Adipose tissue (tissue), 3 donors: ENCODE measurements at regions not wholly inside any gene's neighbourhood (a gene's known extent, or its start where the extent isn't known, plus 50 kb on each side); places are given as distances from the start of the nearest gene placed in this dataset.
"Not testable (repeated sequence)": the region's sequence is repeated elsewhere in the genome, so short reads cannot be mapped to it uniquely, and the experiment has no call there.

Experiments
- H3K27ac ChIP-seq: one replicate; pipeline ENCODE4 v1.5.1; 2013; ENCODE audit warnings: low read depth, low read length
- WGBS, 3 donors: extraction: QIAGEN DNeasy Blood & Tissue Kit; methylation state at CpG; one replicate each; pipeline ENCODE4 v1.1.7; 2013; 5-methylcytosine and 5-hydroxymethylcytosine counted together
- donor health status: healthy with polysubstance abuse.
- donor health status: Bipolar disorder and iron deficiency.
- donor health status: healthy.

DNA sequence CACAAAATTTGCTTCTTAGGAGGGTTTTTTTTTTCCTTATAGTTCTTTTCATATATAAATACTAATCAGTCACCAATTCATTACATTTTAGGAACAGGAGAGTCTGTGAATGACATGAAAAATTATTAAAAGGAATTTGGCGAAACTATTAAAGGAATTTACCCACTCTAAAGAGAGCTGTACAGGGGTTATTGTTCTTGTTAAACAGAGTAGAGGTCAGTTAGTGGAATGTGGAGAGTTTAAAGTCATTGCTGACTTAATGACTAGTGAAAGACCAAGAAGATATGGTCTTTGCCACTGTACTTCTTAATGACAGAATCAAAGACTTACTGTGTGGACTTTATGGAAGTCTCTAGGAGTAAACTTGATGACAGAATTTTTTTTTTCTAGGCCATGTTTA lies 333.6 kb upstream of the C2CD4B start:
- no peak overlapping the region for H3K27ac ChIP-seq

GRCh38 chr15:62500325-62500724 lies 335.2 kb upstream of the C2CD4B start:
- H3K27ac ChIP-seq = no peak overlapping the region
- 84 to 93% (median 88%) methylated on average over 1 of the region's 1 CpG for WGBS, 3 donors

More for the DNA sequence above, 333.6 kb upstream of the C2CD4B start:
- 90 to 97% (median 95%) methylated on average over 1 of the region's 1 CpG for WGBS, 3 donors

- 95 to 97% (median 97%) methylated on average over 5 of the region's 5 CpGs for WGBS, 3 donors
Measured at GRCh38 chr15:62502451-62502850, 337.4 kb upstream of the C2CD4B start.

GRCh38 chr15:62503451-62503850 lies 338.4 kb upstream of the C2CD4B start:
- no peak overlapping the region for H3K27ac ChIP-seq

More at GRCh38 chr15:62502451-62502850, 337.4 kb upstream of the C2CD4B start:
- no peak overlapping the region for H3K27ac ChIP-seq

GRCh38 chr15:62505762-62506161 lies 340.7 kb upstream of the C2CD4B start:
- no peak overlapping the region for H3K27ac ChIP-seq
- 29 to 53% (median 40%) methylated on average over 6 of the region's 6 CpGs for WGBS, 3 donors

More at GRCh38 chr15:62503451-62503850, 338.4 kb upstream of the C2CD4B start:
- WGBS, 3 donors = 29 to 50% (median 36%) methylated on average over 1 of the region's 1 CpG

DNA sequence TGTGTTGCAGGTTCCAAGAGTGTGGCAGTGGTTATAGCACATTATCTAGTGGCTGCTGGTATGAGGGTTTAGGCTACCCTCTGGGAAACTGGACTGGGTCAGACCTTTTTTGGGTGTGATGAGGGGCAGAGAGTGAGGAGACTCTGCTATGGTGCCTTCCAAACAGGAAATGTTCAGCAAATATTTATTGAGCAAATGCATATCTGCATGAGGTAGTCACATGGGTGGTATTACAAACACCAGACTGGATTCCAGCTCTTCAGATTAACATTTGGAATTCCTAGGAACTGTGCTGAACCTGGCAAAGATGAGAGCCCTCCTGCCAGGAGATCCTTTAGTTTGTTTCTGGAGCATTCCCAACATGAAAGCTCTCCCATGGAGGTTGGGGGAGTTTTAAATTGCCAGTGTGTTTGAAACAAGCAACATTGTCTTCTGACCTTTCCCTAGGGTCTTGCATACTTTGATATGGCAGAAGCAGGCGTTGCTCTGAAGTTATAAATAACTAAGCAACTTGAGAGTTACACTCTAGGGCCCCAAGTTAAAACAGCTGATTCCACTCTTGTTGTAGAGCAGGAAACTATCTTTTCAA lies 341.2 kb upstream of the C2CD4B start:
- 0 to 37% (median 33%) methylated on average over 1 of the region's 1 CpG for WGBS, 3 donors
- no peak overlapping the region for H3K27ac ChIP-seq

- WGBS, 3 donors = 92 to 94% (median 92%) methylated on average over 12 of the region's 12 CpGs
- H3K27ac ChIP-seq = no peak overlapping the region
Measured at GRCh38 chr15:62509395-62509958, 344.4 kb upstream of the C2CD4B start.

GRCh38 chr15:62510791-62511190 lies 345.7 kb upstream of the C2CD4B start:
- 89 to 92% (median 89%) methylated on average over 4 of the region's 4 CpGs for WGBS, 3 donors
- no peak overlapping the region for H3K27ac ChIP-seq

DNA sequence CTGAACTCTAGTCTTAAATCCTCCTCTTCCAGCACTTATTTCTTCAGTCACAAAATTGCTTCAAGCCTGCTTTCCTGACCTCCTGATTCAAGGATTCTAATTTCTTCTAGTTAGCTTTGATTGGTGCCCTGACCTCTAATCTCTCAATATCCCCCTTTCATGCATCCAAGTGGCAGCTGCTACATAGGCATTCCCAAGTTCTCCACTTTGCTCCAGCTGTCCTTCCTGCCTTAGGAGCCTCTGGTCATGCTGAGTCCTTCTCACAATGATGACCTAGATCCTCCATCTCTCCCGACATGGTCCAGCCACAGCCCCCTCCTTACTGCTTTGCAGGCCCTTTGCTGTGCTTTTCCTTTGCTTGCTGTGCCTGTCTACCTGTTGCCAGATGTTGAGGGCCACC lies 347.8 kb upstream of the C2CD4B start:
- WGBS, 3 donors = 91 to 98% (median 97%) methylated on average over 1 of the region's 1 CpG
- H3K27ac ChIP-seq = no peak overlapping the region

DNA sequence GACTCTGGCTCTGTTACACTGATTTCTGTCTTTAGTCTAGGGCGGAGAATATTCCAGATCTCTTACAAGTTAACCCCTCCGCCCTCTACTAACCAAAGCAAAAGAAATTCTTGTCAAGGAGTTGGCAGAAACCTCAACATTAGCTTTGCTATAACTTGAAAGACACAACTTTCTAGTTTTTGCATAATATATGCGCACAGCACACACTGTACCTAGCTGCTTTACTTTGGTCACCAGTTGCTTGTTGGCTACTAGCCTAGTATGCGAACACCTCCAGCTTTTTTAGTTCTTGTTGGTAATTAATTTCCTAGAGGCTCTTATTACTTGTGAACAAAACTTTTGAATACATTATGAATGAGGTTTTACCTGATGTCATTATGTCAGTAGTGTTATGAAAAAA lies 348.8 kb upstream of the C2CD4B start:
- no peak overlapping the region for H3K27ac ChIP-seq
- WGBS, 3 donors = 78 to 79% (median 78%) methylated on average over 4 of the region's 4 CpGs

DNA sequence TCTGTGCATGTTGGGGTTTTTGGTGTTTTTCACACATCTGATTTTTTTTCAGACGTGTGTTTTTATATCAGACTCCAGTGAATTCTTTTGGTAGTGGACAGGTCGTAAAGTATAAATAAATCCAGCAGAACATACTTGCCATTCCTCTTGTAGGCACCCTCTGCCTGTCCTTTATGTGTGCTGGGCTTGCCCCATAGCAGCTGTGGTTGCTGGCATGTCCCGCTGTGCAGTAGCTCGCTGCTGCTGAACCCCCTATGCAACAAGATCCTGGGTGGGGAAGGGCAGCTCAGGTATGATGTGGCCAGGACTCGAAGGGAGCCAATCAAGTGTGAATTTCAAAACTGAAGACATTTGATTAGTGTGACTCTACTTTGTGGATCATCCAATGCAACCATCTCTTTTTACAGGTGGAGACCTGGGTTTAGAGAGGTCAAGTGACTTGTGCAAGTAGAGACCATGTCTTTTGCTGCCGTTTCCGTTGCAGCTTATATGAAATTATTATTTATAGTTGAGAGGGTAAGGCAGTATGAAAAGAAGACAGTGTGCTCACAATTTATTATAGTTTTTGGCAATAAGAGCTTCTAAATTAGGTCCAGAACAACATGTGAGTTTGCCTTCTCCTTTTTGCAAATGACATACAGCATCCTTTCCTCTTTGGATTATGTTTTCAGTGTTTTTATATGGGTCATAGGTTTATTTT lies 350.8 kb upstream of the C2CD4B start:
- H3K27ac ChIP-seq = no peak overlapping the region
- 85 to 91% (median 87%) methylated on average over 7 of the region's 7 CpGs for WGBS, 3 donors

- 35 to 93% (median 90%) methylated on average over 1 of the region's 1 CpG for WGBS, 3 donors
- H3K27ac ChIP-seq = no peak overlapping the region
Measured at GRCh38 chr15:62517541-62517940, 352.5 kb upstream of the C2CD4B start.

DNA sequence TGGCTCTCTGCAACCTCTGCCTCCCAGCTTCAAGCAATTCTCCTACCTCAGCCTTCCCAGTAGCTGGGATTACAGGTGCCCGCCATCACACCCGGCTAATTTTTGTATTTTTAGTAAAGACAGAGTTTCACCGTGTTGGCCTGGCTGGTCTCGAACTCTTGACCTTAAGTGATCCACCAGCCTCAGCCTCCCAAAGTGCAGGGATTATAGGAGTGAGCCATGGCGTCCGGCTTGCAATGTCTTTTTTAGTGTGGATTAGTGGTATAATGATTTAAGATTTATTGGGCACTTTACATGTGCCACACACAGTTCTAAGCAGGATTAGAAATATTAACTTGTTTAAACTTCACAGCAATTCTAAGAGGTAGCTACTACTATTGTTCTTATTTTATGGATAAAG lies 353.6 kb upstream of the C2CD4B start:
- H3K27ac ChIP-seq = not testable (repeated sequence)
- WGBS, 3 donors = 94 to 95% (median 94%) methylated on average over 6 of the region's 6 CpGs

DNA sequence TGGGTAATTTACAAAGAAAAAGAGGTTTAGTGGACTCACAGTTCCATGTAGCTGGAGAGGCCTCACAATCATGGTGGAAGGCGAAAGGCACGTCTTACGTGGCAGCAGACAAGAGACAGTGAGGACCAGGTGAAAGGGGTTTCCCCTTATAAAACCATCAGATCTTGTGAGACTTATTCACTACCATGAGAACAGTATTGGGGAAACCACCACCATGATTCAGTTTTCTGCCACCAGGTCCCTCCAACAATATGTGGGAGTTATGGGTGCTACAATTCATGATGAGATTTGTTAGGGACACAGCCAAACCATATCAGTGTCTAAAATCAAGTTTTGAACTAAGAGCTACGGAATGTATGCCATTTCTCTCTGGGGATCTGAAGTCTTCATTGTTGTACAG lies 354.8 kb upstream of the C2CD4B start:
- no peak overlapping the region for H3K27ac ChIP-seq
- 80 to 89% (median 83%) methylated on average over 4 of the region's 4 CpGs for WGBS, 3 donors

GRCh38 chr15:62520887-62521286 lies 355.8 kb upstream of the C2CD4B start:
- 92 to 96% (median 94%) methylated on average over 2 of the region's 2 CpGs for WGBS, 3 donors
- H3K27ac ChIP-seq = no peak overlapping the region

DNA sequence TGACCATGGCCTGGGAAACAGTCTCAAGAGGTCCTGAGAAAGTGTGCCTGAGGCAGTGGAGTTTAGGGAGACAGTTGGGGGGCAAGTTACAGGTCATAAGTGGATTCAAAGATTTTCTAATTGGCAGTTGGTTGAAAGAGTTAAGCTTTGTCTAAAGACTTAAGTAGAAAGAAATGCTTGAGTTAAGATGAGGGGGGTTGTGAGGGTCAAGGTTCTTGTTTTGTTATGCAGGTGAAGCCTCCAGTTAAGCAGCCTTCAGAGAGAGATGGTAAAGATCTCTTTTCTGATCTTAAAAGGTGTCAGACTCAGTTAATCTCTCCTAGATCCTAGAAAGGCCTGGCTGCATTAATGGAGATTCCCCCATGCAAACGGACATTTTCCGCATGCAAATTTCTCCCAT lies 356.3 kb upstream of the C2CD4B start:
- H3K27ac ChIP-seq = no peak overlapping the region
- WGBS, 3 donors = 98% methylated on average over 2 of the region's 2 CpGs

DNA sequence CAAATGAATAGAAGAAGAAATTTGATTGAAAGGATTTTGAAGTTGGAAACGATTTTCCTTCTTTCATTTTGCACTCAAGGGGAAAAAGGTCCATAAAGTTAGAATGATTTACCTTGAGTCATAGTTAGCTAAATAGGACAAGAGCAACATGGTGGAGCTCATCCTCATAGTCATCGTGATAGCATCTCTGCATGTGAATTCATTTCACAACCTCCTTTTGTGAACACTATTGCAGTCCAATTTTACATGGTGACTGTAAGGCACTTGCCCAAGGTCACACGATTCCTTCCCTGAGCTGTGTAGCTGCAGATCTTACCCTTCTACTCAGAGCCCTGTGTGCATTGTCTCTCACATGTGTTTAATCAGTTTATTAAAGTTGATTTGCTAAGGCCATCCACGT lies 359.8 kb upstream of the C2CD4B start:
- WGBS, 3 donors = 85 to 88% (median 85%) methylated on average over 4 of the region's 4 CpGs
- no peak overlapping the region for H3K27ac ChIP-seq

DNA sequence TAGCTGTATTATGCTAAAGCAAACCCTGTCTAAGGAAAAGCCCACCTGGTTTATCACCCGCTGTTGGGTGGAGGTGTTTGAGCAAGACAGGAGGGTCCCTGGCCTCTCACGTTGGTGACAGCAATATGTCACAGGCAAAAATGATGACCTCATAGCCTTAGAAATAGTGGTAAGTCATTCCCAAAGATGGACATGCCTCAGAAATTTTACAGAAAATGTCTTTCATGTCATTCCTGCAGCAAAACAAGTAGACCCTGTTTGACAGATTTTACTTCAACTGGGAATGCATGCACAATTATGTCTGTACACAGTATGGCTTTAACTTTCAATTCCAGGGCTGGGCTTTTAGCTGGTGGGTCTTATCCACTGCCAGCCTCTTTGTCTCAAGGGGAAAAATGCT lies 362.3 kb upstream of the C2CD4B start:
- WGBS, 3 donors = 71 to 80% (median 76%) methylated on average over 2 of the region's 2 CpGs
- no peak overlapping the region for H3K27ac ChIP-seq

GRCh38 chr15:62528505-62528904 lies 363.4 kb upstream of the C2CD4B start:
- 74 to 84% (median 81%) methylated on average over 4 of the region's 4 CpGs for WGBS, 3 donors

GRCh38 chr15:62532367-62532766 lies 367.3 kb upstream of the C2CD4B start:
- 64 to 93% (median 86%) methylated on average over 2 of the region's 2 CpGs for WGBS, 3 donors

More at GRCh38 chr15:62528505-62528904, 363.4 kb upstream of the C2CD4B start:
- H3K27ac ChIP-seq = no peak overlapping the region

More at GRCh38 chr15:62532367-62532766, 367.3 kb upstream of the C2CD4B start:
- H3K27ac ChIP-seq = no peak overlapping the region
